DMS53 treated with DMSO at 0.1 percent for 48 hours (cell line): ENCODE measurements at regions not wholly inside any gene's neighbourhood (a gene's known extent, or its start where the extent isn't known, plus 50 kb on each side); places are given as distances from the start of the nearest gene placed in this dataset.

Experiments used
- DNase-seq: peaks from one replicate; lab custom pipeline; 2025; ENCODE audit not compliant: unreplicated experiment; lab: John Stamatoyannopoulos, UW

DNA sequence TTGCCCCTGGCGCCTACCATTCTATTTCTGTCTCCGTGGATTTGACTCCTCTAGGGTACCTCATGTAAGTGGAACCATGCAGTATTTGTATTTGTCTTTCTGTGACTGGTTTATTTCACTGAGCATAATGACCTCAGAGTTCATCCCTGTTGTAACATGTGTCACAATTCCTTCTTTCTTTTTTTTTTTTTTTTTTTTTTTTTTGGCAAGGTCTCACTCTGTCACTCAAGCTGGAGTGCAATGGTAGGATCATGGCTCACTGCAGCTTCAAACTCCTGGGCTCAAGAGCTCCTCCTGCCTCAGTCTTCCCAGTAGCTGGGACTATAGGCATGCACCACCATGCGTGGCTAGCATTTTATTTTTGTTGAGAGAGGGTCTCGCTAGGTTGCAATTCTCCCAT, 74.0 kb upstream of the SEPTIN5 start:
- DNase-seq, result no peak

DNA sequence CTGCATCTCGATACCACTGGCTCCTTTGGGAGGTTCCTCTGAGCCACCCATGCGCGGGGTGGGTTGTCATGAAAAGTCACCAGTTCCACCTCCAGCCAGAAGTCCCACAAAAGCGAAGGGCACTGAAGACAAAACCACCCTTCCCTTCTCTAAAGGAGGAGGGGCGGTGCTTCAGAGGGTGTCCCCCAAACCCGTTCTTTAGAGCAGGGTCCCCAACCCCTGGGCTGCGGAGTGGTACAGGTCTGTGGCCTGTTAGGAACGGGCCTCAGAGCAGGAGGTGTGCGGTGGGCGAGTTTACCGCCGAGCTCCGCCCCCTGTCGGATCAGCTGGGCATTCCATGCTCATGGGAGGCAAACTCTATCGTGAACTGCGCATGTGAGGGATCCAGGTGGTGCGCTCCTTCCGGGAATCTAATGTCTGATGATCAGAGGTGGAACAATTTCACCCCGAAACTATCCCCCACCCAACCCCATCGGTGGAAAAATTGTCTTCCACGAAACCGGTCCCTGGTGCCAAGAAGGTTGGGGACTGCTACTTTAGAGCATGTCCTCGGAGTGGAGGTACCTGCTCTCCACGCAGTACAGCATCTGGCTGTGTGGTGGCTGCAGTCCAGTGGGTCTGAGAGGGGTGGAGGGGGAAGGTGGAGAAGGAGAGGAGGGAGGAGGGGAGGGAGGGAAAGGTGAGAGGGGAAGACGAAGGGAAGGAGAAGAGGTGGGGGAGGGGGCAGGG, 72.9 kb upstream of the SEPTIN5 start:
- peak; percentile 9 for DNase-seq

DNA sequence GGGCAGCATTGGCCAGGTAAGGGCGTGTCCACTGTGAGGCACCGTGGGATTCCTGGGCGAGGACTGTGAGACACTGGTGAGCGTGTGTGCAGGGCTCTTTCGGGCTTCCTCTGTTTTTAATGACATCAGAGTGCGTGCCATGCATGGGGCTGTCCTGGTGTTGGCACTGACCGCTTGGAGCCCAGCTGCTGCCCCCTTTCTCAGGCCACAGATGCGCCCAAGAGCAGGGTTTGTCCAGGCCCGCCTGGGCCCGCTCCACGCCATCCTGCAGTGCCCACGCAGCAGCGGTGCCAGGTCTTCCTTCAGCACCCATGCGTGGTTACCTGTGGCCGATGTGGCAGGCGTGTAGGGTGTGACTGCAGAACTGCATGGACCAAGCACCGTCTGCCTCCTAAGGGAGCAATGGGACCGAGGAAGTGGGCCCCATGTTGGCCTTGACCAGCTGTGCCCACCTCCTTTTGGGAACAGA, 72.3 kb upstream of the SEPTIN5 start:
- DNase-seq, result no peak

DNA sequence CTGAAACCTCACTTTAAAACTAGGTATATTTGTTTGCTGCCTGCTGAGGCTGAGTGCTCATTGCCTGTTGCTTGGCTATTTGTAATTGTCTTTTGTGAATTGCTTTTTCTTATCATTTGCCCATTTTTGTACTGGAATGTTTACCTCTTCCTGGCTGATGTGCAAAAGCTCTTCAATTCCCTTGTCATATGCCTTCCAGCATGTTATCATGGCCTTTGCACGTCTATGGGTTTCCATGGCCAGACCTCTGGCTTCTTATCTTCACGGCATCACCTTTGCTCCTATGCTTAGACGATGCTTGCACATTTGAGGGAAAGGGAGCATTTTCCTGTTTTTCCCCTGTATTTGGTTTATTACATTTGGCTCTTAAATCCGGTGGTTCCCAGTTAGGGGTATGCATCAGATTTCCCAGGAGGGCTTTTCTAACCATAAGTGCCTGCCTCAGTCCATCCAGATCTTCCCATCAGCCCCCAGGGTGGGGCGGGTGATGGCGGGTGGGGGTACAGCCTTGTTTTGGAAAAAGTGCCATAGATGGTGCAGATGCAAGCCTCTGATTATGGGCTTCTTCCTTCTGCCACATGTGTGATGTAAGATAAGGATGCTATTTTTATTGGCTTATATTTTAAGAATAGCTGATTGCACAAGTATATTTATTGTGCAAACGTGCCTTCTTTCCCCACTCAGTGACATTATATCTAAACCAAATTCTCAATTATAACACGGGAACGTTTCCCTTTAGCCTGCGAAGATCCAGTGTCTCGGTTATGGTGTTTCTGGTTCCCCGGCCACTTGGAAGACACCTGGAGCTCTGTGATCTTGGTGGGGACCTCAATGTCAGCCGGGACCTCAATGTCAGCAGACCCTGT, 70.6 kb upstream of the SEPTIN5 start:
- no peak for DNase-seq

DNA sequence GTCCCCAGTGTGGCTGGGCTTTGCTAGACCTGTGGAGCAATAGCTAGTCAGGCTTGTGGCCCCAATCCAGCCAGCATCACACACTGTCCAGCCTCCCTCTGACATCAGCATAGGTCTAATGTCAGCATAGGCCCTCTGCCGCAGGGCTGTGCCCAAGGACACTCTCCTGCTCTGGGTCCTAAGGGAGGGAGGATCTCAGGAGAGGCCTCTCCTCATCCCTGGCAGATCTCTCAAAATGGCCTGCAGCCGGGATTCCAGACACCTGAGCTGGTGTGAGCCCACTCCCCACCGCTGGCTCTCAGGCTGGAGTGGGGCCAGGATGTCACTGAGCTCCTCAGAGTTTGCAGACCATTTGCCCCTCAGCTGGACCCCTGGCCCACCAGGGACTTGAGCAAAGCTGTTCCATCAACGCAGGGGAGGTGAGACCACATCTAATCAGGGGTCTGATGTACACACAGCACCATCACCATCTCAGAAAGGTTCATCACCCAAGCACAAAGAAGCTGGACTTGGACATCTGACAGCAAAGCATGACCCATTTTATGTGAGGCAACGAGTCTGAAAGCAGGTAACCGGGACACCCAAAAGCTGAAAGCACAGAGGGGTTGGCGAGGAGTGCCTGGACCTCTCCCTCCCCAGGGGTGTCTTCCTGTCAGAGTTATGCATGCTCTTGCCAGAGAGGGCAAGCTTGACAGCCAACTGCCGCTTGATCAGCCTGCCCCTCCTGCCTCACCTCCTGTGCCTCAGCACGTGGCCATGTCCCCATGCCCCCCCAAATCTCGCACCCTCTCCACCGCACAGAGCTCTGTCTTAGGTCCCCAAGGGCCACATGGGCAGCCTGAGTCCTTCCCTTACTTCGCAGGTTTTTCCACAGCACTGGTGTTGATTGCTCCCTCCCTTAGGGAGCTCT, 69.7 kb upstream of the SEPTIN5 start:
- DNase-seq, result no peak

DNA sequence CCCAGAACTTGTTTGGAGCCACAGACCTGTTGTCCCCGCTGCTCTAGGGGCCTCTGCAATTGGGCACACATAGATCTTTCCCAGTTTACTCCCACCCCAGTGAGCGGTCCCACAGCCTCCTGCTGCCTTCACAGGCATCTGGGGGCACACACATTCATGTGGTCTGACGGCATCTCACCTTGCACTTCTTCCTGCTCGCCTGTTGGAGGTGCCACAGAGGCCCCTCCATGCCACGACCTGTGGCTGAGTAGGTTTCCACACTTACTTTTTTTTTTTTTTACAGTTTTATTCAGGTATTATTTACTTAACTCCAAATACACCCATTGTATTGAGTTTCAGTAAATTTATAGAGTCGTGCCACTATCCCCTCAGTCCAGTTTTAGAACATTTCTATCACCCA, 68.9 kb upstream of the SEPTIN5 start:
- DNase-seq, result no peak

DNA sequence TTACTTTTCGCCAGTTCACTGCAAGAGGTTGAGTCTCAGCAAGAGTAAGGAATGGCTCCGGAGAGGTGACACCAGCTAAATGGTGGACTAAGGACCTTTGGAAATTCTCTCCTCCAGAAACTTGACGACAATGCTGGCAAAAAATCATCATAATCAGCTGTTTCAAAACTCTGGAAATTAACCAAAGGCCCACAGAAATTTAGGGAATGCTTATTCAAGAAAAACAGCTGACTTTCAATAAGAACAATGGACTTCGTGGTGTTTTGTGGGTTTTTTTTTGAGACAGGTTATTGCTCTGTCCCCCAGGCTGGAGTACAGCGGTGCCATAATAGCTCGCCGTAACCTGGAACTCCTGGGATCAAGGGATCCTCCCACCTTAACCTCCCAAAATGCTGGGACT, 68.4 kb upstream of the SEPTIN5 start:
- no peak for DNase-seq

DNA sequence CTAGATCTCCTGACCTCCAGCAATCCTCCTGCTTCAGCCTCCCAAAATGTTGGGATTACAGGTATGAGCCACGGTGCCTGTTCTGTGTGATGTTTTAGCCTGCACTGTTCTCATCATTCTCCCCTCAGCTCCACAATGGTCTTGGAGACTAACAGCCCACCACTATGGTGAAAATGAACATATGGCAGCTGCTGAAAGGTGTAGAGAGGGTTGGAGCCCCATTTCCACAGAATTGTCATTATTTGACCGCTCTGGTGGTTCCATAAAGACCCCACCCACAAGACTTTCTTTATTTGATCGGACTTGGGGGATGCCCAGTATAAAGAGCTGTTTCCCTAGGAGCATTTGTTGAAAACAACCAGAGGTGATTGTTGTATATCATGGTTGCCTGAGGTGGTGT, 67.9 kb upstream of the SEPTIN5 start:
- no peak for DNase-seq

DNA sequence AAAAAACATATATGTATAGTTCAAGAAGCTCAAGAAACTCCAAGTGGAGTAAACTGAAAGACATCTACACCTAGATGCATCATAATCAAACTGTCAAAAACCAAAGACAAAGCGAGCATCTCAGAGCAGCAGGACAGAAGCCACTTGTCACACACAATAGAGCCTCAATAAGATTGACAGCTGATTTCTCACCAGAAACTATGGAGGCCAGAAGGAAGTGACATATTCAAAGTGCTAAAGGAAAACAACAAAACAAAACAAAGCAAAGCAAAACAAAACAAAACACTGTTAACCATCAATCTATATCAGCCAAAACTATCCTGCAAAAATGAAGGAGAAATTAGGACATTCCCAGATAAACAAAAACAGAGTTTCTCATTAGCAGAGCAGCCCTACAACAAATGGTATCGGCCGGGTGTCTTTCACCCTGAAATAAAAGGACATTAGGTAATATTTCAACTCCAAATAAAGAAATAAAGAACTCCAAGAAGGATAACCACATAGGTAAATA, 65.8 kb upstream of the SEPTIN5 start:
- DNase-seq, result no peak

DNA sequence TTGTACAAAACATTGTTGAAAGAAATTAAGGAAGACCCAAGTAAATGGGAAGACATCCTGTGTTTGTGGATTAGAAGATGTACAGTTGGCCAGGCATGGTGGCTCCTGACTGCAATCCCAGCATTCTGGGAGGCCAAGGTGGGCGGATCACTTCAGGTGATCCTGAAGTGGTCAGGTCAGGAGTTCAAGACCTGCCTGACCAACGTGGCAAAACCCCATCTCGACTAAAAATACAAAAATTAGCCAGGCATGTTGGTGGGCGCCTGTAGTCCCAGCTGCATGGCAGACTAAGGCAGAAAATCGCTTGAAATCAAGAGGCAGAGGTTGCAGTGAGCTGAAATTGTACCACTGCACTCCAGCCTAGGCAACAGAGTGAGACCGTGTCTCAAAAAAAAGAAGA, 62.0 kb upstream of the SEPTIN5 start:
- no peak for DNase-seq

DNA sequence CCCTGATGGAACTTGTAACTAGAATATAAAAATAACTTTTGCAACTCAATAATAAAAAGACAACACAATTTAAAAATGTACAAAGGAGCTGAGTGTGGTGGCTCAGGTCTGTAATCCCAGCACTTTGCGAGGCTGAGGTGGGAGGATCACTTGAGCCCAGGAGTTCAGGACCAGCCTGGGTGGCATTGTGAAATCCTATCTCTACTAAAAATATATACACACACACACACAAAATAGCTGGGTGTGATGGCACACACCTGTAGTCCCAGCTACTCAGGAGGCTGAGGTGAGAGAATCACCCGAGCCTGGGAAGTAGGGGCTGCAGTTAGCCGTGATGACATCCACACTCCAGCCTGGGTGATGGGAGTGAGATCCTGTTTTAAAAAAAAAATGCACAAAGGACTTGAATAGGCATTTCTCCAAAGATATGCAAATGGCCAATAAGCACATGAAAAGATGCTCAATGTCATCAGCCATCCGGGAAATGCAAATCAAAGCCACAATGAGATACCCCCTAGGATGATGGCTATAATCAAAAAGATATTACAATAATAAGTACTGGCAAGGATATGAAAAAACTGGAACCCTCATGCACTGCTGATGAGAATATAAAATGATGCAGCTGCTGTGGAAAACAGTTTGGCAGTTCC, 59.8 kb upstream of the SEPTIN5 start:
- no peak for DNase-seq

DNA sequence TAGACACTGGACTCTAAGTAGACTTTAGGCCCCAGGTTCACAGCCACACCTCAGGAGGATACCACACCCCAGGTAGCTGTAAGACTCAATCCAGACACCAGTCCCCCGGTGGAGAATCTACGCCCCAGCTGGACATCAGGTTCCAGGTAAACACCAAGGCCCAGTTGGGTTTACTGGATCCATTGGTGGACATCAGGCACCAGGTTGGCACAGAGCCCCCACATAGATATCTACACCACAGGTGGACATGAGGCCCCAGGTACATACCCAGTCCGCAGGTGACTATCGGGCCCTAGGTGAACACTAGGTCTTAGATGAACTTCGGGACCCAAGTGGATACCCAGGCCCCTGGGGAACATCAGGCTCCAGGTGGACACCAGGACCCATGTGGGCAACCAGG, 58.9 kb upstream of the SEPTIN5 start:
- DNase-seq, result no peak

DNA sequence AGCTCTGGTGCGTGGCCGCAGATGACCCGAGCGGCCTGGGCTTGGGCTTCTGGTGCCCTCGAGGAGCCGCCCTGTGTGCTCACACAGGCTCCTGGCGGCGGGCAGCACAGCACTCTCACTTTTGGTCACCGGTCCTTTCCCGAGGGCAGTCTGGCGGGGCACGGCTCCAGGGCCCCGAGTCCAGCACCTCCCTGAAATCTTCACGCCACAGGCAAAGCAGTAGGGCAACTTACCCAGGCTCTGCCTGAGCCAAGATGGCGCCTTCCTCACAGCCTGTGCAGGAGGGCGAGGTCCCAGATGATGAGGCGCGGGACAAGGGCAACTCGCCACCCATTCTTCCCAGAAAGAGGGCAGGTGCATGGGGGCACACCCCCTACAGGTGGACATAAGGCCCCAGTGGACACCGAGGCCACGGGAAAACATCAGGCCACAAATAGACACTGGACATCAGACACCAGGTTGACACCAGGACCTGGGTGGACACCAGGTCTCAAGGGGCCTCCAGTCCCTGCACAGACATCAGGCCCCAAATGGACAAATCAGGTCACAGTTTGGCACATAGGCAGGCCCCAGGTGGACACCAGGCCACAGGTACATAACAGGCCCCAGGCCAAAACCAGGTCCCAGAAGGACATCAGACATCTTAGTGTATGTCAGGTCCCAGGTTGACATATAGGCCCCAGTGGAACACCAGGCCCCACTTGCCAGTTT, 57.6 kb upstream of the SEPTIN5 start:
- DNase-seq, result no peak

DNA sequence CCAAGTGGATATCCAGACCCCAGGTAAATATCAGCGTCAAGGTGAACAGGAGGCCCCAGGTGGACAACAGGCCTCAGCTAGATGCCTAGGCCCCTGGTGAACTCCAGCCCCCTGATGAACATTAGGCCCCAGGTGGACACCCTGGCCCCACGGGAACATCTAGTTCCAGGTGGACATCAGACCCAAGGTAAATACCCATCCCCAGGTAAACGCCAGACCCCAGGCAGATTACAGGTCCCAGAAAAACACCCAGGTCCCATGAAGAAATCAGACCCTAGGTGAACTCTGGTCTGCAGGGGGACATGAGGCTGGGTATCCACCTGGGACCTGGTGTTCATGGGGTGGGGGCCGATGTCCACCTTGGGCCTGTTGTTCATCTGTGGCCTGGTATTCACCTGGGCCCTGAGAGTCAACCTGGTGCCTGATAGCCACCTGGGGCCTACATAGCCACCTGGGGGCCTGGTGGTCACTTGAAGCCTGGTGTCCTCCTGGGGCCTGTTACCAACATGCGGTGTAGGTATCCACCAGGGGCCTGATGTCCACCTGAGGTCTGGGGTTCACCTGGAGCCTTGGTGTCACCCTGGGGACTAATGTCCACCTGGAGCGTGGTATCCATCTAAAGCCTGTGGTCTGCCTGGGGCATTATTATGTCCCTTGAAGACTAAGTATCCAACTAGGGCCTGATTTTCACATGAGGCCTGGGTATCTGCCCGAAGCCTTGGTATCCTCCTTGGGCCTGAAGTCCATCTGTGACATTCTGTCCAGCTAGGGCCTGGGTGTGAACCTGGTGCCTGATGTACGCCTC, 56.8 kb upstream of the SEPTIN5 start:
- no peak for DNase-seq

DNA sequence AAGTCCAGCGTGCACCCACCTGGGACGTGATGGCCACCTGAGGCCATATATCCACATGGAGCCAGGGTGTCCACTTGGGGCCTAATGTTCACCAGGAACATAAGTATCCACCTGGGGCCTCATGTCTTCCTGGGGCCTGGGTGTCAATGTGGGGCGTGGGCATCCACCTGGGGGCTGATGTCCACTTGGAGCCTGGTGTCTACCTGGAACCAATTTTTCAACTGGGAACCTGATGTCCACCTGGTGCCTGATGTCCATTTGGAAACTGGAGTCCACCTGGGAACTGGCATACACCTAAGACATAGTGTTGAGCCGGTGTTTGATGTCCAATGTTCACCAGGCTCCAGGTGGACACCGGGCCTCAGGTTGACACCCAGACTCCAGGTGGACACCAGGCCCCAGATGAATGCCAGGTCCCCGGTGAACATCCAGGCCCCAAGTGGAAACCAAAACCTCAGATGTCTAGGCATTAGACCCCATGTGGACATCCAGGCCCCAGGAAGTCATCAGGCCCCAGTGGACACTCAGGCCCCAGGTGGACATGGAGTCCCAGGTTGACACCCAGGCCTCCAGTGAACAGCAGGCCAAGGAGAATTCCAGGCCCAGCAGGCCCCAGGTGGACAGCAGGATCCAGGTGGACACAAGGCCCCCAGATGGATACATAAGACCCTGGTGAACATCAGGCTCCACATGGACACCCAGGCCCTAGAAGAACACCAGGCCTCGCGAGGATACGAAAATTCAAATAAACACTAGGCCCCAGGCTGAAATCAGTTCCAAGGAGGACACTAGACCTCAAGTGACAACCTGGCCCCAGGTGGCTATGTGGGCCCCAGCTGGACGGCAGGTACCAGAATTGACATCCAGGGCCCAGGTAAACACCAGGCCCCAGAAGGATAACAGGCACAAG, 56.0 kb upstream of the SEPTIN5 start:
- no peak for DNase-seq

DNA sequence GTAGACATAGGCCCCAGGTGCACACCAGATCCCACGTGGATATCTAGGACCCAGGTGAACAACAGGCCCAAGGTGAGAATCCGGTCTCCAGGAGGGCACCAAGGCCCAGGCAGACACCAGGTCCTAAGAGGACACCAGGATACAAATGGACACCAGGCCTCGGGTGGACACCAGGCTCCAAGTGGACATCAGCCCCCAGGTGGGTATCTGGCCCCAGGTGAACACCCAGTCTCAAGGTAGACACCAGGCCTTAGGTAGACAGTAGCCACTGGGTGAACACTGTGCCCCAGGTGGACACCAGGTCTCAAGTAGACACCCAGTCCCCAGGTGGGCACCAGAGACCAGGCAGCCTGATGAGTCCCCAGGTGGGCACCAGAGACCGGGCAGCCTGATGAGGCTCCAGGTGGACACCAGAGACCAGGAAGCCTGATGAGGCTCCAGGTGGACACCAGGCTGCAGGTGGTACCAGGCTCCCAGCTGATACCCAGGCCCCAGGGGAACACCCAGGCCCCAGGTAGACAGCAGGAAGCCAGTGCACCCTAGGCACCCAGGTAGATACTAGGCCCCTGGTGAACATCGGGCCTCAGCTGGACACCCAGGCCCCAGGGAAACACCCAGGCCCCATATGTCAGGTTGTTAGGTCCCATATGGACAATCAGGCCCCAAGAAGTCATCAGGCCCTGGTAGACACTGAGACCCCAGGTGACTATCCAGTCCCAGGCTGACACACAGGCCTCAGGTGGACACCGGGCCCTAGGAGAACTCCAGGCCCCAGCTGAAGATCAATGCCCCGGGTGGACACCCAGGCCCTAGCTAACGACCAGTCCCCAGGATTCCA, 55.1 kb upstream of the SEPTIN5 start:
- no peak for DNase-seq

DNA sequence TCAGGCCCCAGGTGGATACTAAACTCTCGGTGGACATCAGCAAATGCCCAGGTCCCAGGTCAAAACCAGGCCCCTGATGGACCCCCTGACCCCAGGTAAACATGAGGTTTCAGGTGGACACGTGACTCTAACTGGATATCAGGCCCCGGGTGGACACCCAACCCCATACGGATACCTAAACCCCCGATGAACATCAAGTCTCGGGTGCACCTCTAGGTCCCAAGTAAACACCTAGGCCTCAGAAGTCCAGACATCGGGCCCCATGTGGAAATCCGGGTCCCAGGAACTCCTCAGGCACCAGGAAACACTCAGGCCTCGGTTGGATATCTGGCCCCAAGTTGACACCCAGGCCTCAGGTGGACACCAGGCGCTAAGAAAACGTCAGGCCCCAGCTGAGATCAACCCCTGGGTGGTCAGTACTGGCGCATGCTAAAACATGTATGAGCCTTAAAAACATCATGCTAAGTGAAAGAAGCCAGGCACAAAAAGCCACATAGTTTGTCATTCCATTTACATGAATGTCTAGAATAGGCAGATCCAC, 54.4 kb upstream of the SEPTIN5 start:
- no peak for DNase-seq
